AG09309 (cell line): ENCODE measurements at regions not wholly inside any gene's neighbourhood (a gene's known extent, or its start where the extent isn't known, plus 50 kb on each side); places are given as distances from the start of the nearest gene placed in this dataset.

ENCODE experiments used
- DNase-seq: peaks from one replicate; pipeline ENCODE4 v3.0.0-alpha.2; 2010; ENCODE audit warnings: low read depth
- H3K4me3 ChIP-seq: 2 replicates; pipeline ENCODE4 v1.5.1; 2011; ENCODE audit warnings: mild to moderate bottlenecking, low read depth, low read length, moderate library complexity; ENCODE audit not compliant: control insufficient read depth
- TF ChIP-seq, protein P1 (sequence below): IDR thresholded peaks from 2 replicates; pipeline ENCODE4 v1.5.1; 2011; ENCODE audit warnings: mild to moderate bottlenecking, low read depth, low read length, inconsistent platforms; ENCODE audit not compliant: insufficient read depth, control insufficient read depth; ENCODE audit errors: missing control alignments

DNA sequence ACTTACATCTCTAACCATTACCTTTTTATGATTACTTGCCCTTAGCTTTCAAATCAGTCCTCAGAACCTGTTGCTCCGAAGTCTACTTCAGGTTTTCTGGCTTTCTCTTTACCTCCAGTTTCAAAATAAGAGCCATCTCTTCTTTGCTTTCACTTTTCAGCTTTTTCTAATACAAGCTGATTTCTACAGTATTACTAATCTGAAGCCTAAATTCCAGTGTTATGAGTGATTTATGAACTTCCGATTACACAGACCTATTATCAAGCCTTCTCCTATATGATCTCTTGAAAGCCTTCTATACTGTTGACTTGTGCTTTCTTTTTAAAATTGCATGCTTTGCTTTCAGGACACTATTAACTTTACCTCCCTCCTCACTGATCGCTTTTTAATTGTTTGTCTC lies 1307.8 kb upstream of the CELF2 start:
- DNase-seq, result no peak
- TF ChIP-seq, protein P1, sequence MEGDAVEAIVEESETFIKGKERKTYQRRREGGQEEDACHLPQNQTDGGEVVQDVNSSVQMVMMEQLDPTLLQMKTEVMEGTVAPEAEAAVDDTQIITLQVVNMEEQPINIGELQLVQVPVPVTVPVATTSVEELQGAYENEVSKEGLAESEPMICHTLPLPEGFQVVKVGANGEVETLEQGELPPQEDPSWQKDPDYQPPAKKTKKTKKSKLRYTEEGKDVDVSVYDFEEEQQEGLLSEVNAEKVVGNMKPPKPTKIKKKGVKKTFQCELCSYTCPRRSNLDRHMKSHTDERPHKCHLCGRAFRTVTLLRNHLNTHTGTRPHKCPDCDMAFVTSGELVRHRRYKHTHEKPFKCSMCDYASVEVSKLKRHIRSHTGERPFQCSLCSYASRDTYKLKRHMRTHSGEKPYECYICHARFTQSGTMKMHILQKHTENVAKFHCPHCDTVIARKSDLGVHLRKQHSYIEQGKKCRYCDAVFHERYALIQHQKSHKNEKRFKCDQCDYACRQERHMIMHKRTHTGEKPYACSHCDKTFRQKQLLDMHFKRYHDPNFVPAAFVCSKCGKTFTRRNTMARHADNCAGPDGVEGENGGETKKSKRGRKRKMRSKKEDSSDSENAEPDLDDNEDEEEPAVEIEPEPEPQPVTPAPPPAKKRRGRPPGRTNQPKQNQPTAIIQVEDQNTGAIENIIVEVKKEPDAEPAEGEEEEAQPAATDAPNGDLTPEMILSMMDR, result no peak

DNA sequence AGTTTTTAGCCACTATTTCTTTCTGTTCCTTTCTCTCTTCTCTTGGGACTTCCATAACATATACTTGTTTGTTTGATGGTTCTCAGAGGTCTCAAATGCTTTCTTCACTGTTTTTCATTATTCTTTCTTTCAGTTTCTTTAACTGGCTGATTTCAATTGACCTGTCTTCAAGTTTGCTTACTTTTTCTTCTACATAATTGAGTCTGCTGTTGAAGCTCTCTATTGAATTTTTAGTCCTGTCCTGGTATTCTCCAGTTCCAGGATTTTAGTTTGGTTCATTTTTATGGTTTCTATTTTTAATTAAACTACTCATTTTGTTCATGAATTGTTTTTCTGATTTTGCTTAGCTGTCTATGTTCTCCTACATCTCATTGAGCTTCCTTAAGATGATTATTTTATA lies 1305.3 kb upstream of the CELF2 start:
- no peak for DNase-seq
- TF ChIP-seq, protein P1, result no peak
- H3K4me3 ChIP-seq, result no peak overlapping the region

More for the DNA sequence above, 1307.8 kb upstream of the CELF2 start:
- H3K4me3 ChIP-seq, result no peak overlapping the region

DNA sequence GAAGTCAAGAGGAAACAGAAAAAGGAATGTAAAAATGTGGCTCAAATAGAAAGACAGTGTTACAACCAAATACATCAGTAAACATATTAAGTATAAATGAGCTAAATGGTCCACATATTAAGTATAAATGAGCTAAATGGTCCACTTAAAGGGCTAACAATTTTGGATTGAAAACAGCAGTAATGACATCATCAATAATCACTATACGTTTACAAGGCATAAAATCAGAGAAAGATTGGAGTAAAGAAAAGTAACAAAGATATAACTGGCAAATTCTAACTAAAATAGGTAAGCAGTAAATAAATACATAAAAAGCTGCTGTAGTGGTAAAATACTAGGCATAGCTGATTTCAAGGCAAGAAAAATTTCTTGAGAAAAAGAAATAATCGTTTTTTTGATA lies 1298.4 kb upstream of the CELF2 start:
- TF ChIP-seq, protein P1, result no peak
- DNase-seq, result no peak

DNA sequence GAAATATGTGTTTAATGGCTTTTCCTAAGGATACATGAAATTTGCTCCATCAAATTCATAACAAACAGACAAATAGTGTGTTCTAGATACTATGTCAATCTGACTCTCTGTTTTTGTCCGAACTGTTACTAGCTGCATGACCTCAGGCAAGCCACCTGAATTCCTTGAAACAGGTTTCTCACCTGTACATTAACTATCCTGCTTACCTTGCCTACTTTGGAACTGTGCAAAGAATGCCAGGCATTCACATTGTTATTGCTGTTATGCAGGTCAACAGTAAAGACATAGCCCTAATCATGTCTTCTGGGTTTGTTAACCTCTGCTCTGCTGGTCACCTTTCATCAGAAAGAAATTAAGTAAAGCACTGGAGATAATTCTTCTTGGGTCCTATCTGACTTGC lies 1283.9 kb upstream of the CELF2 start:
- H3K4me3 ChIP-seq, result no peak overlapping the region
- TF ChIP-seq, protein P1, result no peak
- DNase-seq, result no peak

More for the DNA sequence above, 1298.4 kb upstream of the CELF2 start:
- no peak overlapping the region for H3K4me3 ChIP-seq

DNA sequence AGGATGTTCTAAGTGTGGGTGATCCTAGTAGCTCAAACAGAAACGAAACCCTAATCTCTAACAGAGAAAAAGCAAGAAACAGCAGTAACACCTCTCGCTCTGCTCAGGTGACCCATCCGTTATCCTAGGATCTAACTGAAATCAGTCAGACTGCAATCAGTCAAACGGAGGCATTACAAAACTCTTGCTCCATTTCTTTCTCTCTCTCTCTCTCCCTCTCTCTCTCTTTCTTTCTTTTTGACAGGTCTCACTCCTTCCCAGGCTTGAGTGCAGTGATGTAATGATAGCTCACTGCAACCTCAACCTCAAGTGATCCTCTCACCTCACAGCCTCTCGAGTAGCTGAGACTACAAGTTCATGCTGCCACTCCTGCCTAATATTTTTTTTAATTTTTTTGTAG lies 1283.5 kb upstream of the CELF2 start:
- H3K4me3 ChIP-seq, result no peak overlapping the region
- TF ChIP-seq, protein P1, result no peak
- DNase-seq, result no peak

DNA sequence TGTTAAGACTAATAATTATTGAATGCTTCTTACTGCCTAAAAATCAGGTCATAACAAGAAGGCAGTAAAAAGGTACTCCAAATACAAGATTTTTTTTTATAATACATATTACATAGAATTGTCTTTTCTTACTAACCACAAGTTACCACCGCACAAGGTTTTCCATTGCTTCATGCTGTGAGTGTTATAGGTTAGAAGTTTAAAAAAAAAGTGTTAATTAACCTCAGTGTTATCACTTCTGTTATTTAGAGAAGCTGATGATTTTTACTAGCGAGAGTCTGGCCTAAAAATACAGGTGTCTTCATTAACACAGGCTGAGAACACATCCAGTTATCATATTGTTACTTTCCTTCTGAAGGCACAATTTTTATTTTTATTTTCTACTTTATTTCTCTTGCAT lies 1281.9 kb upstream of the CELF2 start:
- no peak for DNase-seq
- no peak overlapping the region for H3K4me3 ChIP-seq
- TF ChIP-seq, protein P1, result no peak

DNA sequence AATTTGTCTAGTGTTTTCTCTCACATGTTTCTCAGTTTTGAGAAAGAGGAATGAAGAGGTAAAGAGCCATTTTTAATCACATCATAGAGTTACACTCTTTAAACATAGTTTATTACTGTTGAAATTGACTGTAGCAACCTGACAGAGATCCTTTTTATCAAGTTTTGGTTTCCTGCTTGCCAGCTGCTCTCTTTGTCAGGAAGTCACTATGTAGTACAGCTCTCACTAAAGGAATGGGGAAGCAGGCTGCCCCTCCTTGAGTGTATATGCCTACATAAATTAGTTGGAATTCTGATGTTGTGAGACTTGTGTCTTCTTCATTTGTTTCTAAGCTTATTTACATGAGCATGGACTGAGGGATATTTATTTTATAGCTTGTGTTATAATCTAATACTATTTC lies 1274.0 kb upstream of the CELF2 start:
- no peak for DNase-seq
- TF ChIP-seq, protein P1, result no peak
- no peak overlapping the region for H3K4me3 ChIP-seq
